ENCODE measurements at regions not wholly inside any gene's neighbourhood (a gene's known extent, or its start where the extent isn't known, plus 50 kb on each side); places are given as distances from the start of the nearest gene placed in this dataset.

DNA sequence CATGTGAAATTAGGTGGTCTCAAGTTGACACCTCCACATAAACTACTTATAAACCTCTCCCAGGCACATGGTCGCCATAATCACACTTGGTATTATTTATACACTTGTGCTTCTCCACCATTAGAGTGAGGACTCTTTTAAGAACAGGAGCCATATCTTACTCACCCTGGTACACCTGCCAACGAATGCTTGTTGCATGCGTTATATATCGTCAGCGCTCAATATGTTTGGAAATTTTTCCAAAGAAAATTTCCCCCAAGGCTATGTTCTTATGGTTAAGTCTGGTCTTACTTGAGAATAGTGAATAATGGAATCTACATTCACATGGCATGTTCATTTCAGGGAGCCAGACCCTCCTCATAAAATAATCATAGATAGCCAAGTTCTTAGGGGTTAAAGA lies 271.7 kb downstream of the BCL11A start:
- Histone ChIP-seq H3K4me1 (ENCODE audit: insufficient read depth) (no peaks in the 10 kb centered on the region), H3K4me3 (no peak overlapping the region), H3K79me2 (ENCODE audit: insufficient read depth) (no peaks in the 10 kb centered on the region), H4K20me1 (ENCODE audit: insufficient read depth) (no peaks in the 10 kb centered on the region), H3K9ac (no peak overlapping the region), H3K4me2 (ENCODE audit: unreplicated experiment) (no peak overlapping the region), H3K9me3 (ENCODE audit: low read depth) (no peaks in the 10 kb centered on the region), H3K27ac (no peak overlapping the region), H3F3A (ENCODE audit: insufficient read depth) (no peaks in the 10 kb centered on the region), H3K27me3 (replicated peaks; ENCODE audit: insufficient read depth) (no peaks in the 10 kb centered on the region), H3K36me3 (ENCODE audit: low read depth) (no peaks in the 10 kb centered on the region), H2AFZ (no peak overlapping the region), H3K9me2 (ENCODE audit: insufficient read depth) (no peaks in the 10 kb centered on the region)
- no peak for TF ChIP-seq EZH2 (IDR thresholded peaks at IDR 0.05; ENCODE audit: insufficient read depth, poor library complexity, severe bottlenecking)
- TF ChIP-seq EZH2phosphoT487 (IDR thresholded peaks at IDR 0.05; ENCODE audit: insufficient read depth, low read depth) = no peak
- no peak for DNase-seq
- in situ Hi-C loops (cut with MboI) = no loop called here
- 54 to 62% methylated on average over 5 of the region's 5 CpGs for WGBS, 2 experiments (ENCODE audit: low coverage in 1 of 2, low lambda C conversion rate in 2 of 2, missing lambda C conversion rate in 2 of 2)

DNA sequence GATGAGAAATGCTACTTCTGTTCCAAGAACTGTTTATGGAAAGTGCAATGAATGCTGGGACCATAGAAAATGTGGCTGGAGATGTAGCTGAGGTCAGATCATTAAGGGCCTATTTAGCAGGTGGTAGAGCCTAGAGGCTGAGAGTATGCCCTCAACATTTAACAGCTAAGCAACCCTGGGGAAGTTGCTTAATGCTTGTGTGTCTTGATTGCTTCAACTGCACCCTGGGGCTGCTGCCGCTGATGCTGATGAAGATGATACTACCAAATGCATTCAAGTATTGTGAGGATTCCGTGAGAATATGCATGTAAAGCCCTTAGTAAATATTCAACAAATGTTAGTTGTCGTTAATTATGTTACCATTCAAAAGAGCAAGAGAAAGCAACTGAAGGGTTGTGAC lies 273.2 kb downstream of the BCL11A start:
- Histone ChIP-seq H3K4me2 (ENCODE audit: unreplicated experiment) (no peak overlapping the region), H3K79me2 (ENCODE audit: insufficient read depth) (no peaks in the 10 kb centered on the region), H3K9ac (no peak overlapping the region), H3K36me3 (ENCODE audit: low read depth) (no peaks in the 10 kb centered on the region), H4K20me1 (ENCODE audit: insufficient read depth) (no peaks in the 10 kb centered on the region), H2AFZ (no peak overlapping the region), H3K9me2 (ENCODE audit: insufficient read depth) (no peaks in the 10 kb centered on the region), H3K9me3 (ENCODE audit: low read depth) (no peaks in the 10 kb centered on the region), H3K27ac (no peak overlapping the region), H3K4me1 (ENCODE audit: insufficient read depth) (no peaks in the 10 kb centered on the region), H3F3A (ENCODE audit: insufficient read depth) (no peaks in the 10 kb centered on the region), H3K4me3 (no peak overlapping the region), H3K27me3 (replicated peaks; ENCODE audit: insufficient read depth) (no peaks in the 10 kb centered on the region)
- TF ChIP-seq EZH2 (IDR thresholded peaks at IDR 0.05; ENCODE audit: insufficient read depth, poor library complexity, severe bottlenecking) = no peak
- TF ChIP-seq EZH2phosphoT487 (IDR thresholded peaks at IDR 0.05; ENCODE audit: insufficient read depth, low read depth) = no peak
- in situ Hi-C loops (cut with MboI) = no loop called here
- DNase-seq = no peak
- 50 to 52% methylated on average over 3 of the region's 3 CpGs for WGBS, 2 experiments (ENCODE audit: low coverage in 1 of 2, low lambda C conversion rate in 2 of 2, missing lambda C conversion rate in 2 of 2)

DNA sequence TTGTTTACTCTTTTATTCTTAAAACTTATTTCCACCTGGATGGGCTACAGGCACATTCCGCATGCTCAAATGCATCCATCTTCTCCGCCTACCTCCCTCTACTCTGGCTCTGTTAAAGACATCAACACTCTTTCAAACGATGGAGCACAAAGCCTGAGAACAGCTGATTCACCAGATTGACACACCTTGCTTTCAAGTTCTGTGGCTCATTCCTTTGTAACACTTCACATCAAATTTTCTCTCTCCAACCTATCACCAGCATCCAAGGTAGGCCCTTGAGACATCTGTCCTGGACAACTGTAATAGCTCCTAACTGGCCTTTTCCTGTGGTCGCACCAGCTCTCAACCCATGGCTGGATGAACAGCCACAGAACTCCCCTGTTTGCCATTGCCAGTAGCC lies 274.5 kb downstream of the BCL11A start:
- H2AFZ ChIP-seq = no peak overlapping the region

DNA sequence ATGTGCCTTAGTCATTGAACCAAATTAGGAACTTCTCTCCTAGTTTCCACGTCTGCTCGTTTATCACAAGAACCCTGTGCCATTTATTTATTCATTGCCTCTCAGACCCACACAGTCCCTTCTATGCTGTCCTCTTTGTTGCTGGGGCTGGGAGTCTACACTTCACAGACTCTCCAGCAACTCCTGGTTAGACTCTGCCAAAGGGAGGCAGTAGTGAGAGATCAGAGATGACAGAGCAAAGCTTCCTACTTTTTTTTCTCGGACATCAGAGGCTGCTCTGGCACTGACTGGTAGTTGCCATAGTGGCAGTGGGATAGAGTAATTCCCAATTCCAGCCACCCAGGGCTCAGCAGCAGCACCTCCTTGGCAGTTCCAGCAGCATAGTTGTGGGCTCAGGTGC lies 277.5 kb downstream of the BCL11A start:
- H3K4me1 ChIP-seq (ENCODE audit: insufficient read depth) = no peaks in the 10 kb centered on the region
- in situ Hi-C loops (cut with MboI) = no loop called here
- H3K79me2 ChIP-seq (ENCODE audit: insufficient read depth) = no peaks in the 10 kb centered on the region
- H3K9me3 ChIP-seq (ENCODE audit: low read depth) = no peaks in the 10 kb centered on the region
- H3K27me3 ChIP-seq (replicated peaks; ENCODE audit: insufficient read depth) = no peaks in the 10 kb centered on the region
- no peaks in the 10 kb centered on the region for H3K9me2 ChIP-seq (ENCODE audit: insufficient read depth)
- H3K27ac ChIP-seq = no peak overlapping the region
- WGBS, 2 experiments (ENCODE audit: low coverage in 1 of 2, low lambda C conversion rate in 2 of 2, missing lambda C conversion rate in 2 of 2) = 44 to 51% methylated on average over 3 of the region's 3 CpGs
- H3K4me2 ChIP-seq (ENCODE audit: unreplicated experiment) = no peak overlapping the region
- H3F3A ChIP-seq (ENCODE audit: insufficient read depth) = no peaks in the 10 kb centered on the region
- no peaks in the 10 kb centered on the region for H4K20me1 ChIP-seq (ENCODE audit: insufficient read depth)
- no peak overlapping the region for H3K4me3 ChIP-seq
- no peak overlapping the region for H2AFZ ChIP-seq
- DNase-seq = no peak
- no peaks in the 10 kb centered on the region for H3K36me3 ChIP-seq (ENCODE audit: low read depth)
- no peak overlapping the region for H3K9ac ChIP-seq
- TF ChIP-seq EZH2phosphoT487 (IDR thresholded peaks at IDR 0.05; ENCODE audit: insufficient read depth, low read depth) (no peak), EZH2 (IDR thresholded peaks at IDR 0.05; ENCODE audit: insufficient read depth, poor library complexity, severe bottlenecking) (no peak)

More for the DNA sequence above, 274.5 kb downstream of the BCL11A start:
- Histone ChIP-seq H3F3A (ENCODE audit: insufficient read depth) (no peaks in the 10 kb centered on the region), H4K20me1 (ENCODE audit: insufficient read depth) (no peaks in the 10 kb centered on the region), H3K9me3 (ENCODE audit: low read depth) (no peaks in the 10 kb centered on the region), H3K79me2 (ENCODE audit: insufficient read depth) (no peaks in the 10 kb centered on the region), H3K4me1 (ENCODE audit: insufficient read depth) (no peaks in the 10 kb centered on the region), H3K9me2 (ENCODE audit: insufficient read depth) (no peaks in the 10 kb centered on the region), H3K27ac (no peak overlapping the region), H3K9ac (no peak overlapping the region), H3K4me2 (ENCODE audit: unreplicated experiment) (no peak overlapping the region), H3K4me3 (no peak overlapping the region), H3K27me3 (replicated peaks; ENCODE audit: insufficient read depth) (no peaks in the 10 kb centered on the region), H3K36me3 (ENCODE audit: low read depth) (no peaks in the 10 kb centered on the region)
- WGBS, 2 experiments (ENCODE audit: low coverage in 1 of 2, low lambda C conversion rate in 2 of 2, missing lambda C conversion rate in 2 of 2) = 39 to 40% methylated on average over 4 of the region's 4 CpGs
- TF ChIP-seq EZH2phosphoT487 (IDR thresholded peaks at IDR 0.05; ENCODE audit: insufficient read depth, low read depth) (no peak), EZH2 (IDR thresholded peaks at IDR 0.05; ENCODE audit: insufficient read depth, poor library complexity, severe bottlenecking) (no peak)
- in situ Hi-C loops (cut with MboI) = no loop called here
- no peak for DNase-seq

DNA sequence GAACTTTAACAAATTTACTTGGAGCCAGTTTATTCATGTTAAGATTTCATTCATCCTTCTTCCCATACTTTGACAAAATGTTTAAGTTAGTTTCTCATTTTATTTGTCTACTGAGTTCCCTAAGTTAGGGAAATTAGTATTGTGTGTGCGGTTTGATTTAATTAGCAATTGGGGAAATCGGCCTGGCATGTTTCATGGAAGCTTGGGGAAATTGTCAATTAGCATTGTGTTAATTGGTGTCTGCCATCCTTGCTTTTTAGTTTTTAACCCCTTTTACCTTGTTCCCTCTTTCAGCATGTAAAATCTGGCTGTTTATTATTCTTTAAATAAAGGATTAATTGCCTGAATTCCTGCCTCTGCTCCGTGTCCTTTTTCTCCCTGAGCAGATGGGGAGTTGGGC lies 279.6 kb downstream of the BCL11A start:
- 34 to 44% methylated on average over 3 of the region's 3 CpGs for WGBS, 2 experiments (ENCODE audit: low coverage in 1 of 2, low lambda C conversion rate in 2 of 2, missing lambda C conversion rate in 2 of 2)
- no peak overlapping the region for H2AFZ ChIP-seq
- H3K79me2 ChIP-seq (ENCODE audit: insufficient read depth) = no peaks in the 10 kb centered on the region
- no peaks in the 10 kb centered on the region for H3F3A ChIP-seq (ENCODE audit: insufficient read depth)
- no peaks in the 10 kb centered on the region for H4K20me1 ChIP-seq (ENCODE audit: insufficient read depth)
- H3K4me2 ChIP-seq (ENCODE audit: unreplicated experiment) = no peak overlapping the region
- H3K9me3 ChIP-seq (ENCODE audit: low read depth) = no peaks in the 10 kb centered on the region
- no peaks in the 10 kb centered on the region for H3K4me1 ChIP-seq (ENCODE audit: insufficient read depth)
- TF ChIP-seq EZH2phosphoT487 (IDR thresholded peaks at IDR 0.05; ENCODE audit: insufficient read depth, low read depth) = no peak
- TF ChIP-seq EZH2 (IDR thresholded peaks at IDR 0.05; ENCODE audit: insufficient read depth, poor library complexity, severe bottlenecking) = no peak
- H3K36me3 ChIP-seq (ENCODE audit: low read depth) = no peaks in the 10 kb centered on the region
- no peak overlapping the region for H3K27ac ChIP-seq
- H3K27me3 ChIP-seq (replicated peaks; ENCODE audit: insufficient read depth) = no peaks in the 10 kb centered on the region
- in situ Hi-C loops (cut with MboI) = no loop called here
- H3K4me3 ChIP-seq = no peak overlapping the region
- no peaks in the 10 kb centered on the region for H3K9me2 ChIP-seq (ENCODE audit: insufficient read depth)
- DNase-seq = no peak
- H3K9ac ChIP-seq = no peak overlapping the region

All from GM23248 (cell line).